Thyroid gland (tissue), 4 donors: ENCODE measurements at regions not wholly inside any gene's neighbourhood (a gene's known extent, or its start where the extent isn't known, plus 50 kb on each side); places are given as distances from the start of the nearest gene placed in this dataset.

Experiments used
- CTCF ChIP-seq, 6 experiments: fragments of 200-600 bp in 3 of 6; fragments of 450-650 bp in 3 of 6; sonication (generic) in 3 of 6; IDR thresholded peaks; one replicate each; pipeline ENCODE4 v1.5.1; 2016 to 2019; ENCODE audit warnings: antibody characterized with exemption in 6 of 6, mild to moderate bottlenecking in 2 of 6, inconsistent platforms in 1 of 6, moderate library complexity in 1 of 6
- POLR2A ChIP-seq, 2 donors: fragments of 450-650 bp; IDR thresholded peaks; one replicate each; pipeline ENCODE4 v1.6.1; 2017; ENCODE audit warnings: antibody characterized with exemption in 2 of 2, mild to moderate bottlenecking in 2 of 2, moderate library complexity in 1 of 2

- TF ChIP-seq CTCF (IDR thresholded peaks at IDR 0.05): no peak
- no peak for TF ChIP-seq POLR2A (IDR thresholded peaks at IDR 0.05)
Measured at GRCh38 chr11:115716080-115716479, 211.9 kb upstream of the CADM1 start.
